Upper lobe of left lung (tissue), 4 donors: ENCODE measurements at regions not wholly inside any gene's neighbourhood (a gene's known extent, or its start where the extent isn't known, plus 50 kb on each side); places are given as distances from the start of the nearest gene placed in this dataset.

Experiments used
- CTCF ChIP-seq, 6 experiments: fragments of 450-650 bp in 4 of 6; fragments of 200-600 bp in 2 of 6; sonication (generic) in 2 of 6; IDR thresholded peaks; one replicate each; pipeline ENCODE4 v1.5.1; 2016 to 2019; ENCODE audit warnings: antibody characterized with exemption in 6 of 6
- POLR2A ChIP-seq, 4 donors: fragments of 450-650 bp; IDR thresholded peaks; one replicate each; pipeline ENCODE4 v1.5.1; 2016 to 2017; ENCODE audit warnings: antibody characterized with exemption in 4 of 4, mild to moderate bottlenecking in 2 of 4

GRCh38 chr15:70439880-70440279, 323.5 kb downstream of the UACA start:
- TF ChIP-seq CTCF (IDR thresholded peaks at IDR 0.05) (no peak), POLR2A (IDR thresholded peaks at IDR 0.05) (no peak)
